ENCODE measurements at regions not wholly inside any gene's neighbourhood (a gene's known extent, or its start where the extent isn't known, plus 50 kb on each side); places are given as distances from the start of the nearest gene placed in this dataset.
A peak's percentile ranks its signal among the peaks of the same experiment; 100 is the strongest.

DNA sequence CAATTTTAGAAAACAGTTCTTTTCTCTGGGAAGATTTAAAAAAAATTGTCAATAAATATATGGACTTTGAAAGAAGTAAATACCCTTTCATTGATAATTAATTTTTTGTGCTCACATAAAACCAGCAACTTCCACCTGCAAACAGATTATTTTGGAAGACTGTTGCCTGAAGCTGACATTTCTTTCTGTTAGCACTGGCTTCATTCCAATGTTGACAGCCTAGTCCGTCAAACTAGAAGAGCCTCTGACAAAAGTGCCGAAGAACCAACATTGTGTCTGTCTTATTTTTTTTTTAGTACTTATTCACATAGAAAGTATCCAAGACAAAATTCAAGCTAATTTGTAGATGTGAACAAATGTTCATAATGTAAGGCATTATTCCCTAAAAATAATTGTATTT lies 108.6 kb upstream of the TMEM161B start:
- no peak overlapping the region for H3K4me3 ChIP-seq (ENCODE audit: low read depth in 1 of 3, low read length in 3 of 3)
- WGBS = 24% methylated on average over 2 of the region's 2 CpGs
- H3K27me3 ChIP-seq (ENCODE audit: control insufficient read depth in 4 of 4, insufficient read depth in 4 of 4, low read length in 3 of 4) = no peaks in the 10 kb centered on the region
- no peaks in the 10 kb centered on the region for H3K36me3 ChIP-seq (ENCODE audit: control insufficient read depth in 4 of 4, insufficient read depth in 3 of 4, low read depth in 1 of 4, low read length in 3 of 4)
- no peak for DNase-seq (ENCODE audit: low spot score)
- no peak overlapping the region for H3K9ac ChIP-seq (ENCODE audit: low read depth in 1 of 2, low read length in 2 of 2)
- peaks cover 0 to 11% (median 8%) of the 10 kb centered on the region in 4 donors for H3K4me1 ChIP-seq (ENCODE audit: control insufficient read depth in 4 of 4, insufficient read depth in 4 of 4, low read length in 3 of 4)
- H3K27ac ChIP-seq (ENCODE audit: low read depth in 1 of 2, low read length in 2 of 2) = no peak overlapping the region
- TF ChIP-seq FOXA2 (IDR thresholded peaks at IDR 0.05) (peak; percentile 35), RXRA (IDR thresholded peaks at IDR 0.05) (no peak), GABPA (IDR thresholded peaks at IDR 0.05 in 1 of 2, conservative IDR thresholded peaks at IDR 0.05 in 1 of 2) (no peak), YY1 (IDR thresholded peaks at IDR 0.05) (no peak), RAD21 (IDR thresholded peaks at IDR 0.05) (peak in 1 of 2 donors; percentile 16), SP1 (IDR thresholded peaks at IDR 0.05) (no peak), EGR1 (IDR thresholded peaks at IDR 0.05; ENCODE audit: low read depth in 2 of 2) (no peak), HNF4A (conservative IDR thresholded peaks at IDR 0.05) (peak in 1 of 2 donors; percentile 6), NR2F2 (IDR thresholded peaks at IDR 0.05) (no peak), FOXA1 (IDR thresholded peaks at IDR 0.05) (no peak), HNF4G (IDR thresholded peaks at IDR 0.05) (no peak)
- TF ChIP-seq, protein P1, sequence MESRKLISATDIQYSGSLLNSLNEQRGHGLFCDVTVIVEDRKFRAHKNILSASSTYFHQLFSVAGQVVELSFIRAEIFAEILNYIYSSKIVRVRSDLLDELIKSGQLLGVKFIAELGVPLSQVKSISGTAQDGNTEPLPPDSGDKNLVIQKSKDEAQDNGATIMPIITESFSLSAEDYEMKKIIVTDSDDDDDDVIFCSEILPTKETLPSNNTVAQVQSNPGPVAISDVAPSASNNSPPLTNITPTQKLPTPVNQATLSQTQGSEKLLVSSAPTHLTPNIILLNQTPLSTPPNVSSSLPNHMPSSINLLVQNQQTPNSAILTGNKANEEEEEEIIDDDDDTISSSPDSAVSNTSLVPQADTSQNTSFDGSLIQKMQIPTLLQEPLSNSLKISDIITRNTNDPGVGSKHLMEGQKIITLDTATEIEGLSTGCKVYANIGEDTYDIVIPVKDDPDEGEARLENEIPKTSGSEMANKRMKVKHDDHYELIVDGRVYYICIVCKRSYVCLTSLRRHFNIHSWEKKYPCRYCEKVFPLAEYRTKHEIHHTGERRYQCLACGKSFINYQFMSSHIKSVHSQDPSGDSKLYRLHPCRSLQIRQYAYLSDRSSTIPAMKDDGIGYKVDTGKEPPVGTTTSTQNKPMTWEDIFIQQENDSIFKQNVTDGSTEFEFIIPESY (IDR thresholded peaks at IDR 0.05) = no peak
- TF ChIP-seq, protein P2, sequence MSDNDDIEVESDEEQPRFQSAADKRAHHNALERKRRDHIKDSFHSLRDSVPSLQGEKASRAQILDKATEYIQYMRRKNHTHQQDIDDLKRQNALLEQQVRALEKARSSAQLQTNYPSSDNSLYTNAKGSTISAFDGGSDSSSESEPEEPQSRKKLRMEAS (IDR thresholded peaks at IDR 0.05) = no peak
- TF ChIP-seq, protein P3, sequence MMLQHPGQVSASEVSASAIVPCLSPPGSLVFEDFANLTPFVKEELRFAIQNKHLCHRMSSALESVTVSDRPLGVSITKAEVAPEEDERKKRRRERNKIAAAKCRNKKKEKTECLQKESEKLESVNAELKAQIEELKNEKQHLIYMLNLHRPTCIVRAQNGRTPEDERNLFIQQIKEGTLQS (IDR thresholded peaks at IDR 0.05) = no peak
- TF ChIP-seq, protein P4, sequence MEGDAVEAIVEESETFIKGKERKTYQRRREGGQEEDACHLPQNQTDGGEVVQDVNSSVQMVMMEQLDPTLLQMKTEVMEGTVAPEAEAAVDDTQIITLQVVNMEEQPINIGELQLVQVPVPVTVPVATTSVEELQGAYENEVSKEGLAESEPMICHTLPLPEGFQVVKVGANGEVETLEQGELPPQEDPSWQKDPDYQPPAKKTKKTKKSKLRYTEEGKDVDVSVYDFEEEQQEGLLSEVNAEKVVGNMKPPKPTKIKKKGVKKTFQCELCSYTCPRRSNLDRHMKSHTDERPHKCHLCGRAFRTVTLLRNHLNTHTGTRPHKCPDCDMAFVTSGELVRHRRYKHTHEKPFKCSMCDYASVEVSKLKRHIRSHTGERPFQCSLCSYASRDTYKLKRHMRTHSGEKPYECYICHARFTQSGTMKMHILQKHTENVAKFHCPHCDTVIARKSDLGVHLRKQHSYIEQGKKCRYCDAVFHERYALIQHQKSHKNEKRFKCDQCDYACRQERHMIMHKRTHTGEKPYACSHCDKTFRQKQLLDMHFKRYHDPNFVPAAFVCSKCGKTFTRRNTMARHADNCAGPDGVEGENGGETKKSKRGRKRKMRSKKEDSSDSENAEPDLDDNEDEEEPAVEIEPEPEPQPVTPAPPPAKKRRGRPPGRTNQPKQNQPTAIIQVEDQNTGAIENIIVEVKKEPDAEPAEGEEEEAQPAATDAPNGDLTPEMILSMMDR (IDR thresholded peaks at IDR 0.05; ENCODE audit: low read depth, low read length, missing input control) = no peak
- H3K9me3 ChIP-seq (ENCODE audit: control insufficient read depth in 4 of 4, low read length in 3 of 4) = no peaks in the 10 kb centered on the region

DNA sequence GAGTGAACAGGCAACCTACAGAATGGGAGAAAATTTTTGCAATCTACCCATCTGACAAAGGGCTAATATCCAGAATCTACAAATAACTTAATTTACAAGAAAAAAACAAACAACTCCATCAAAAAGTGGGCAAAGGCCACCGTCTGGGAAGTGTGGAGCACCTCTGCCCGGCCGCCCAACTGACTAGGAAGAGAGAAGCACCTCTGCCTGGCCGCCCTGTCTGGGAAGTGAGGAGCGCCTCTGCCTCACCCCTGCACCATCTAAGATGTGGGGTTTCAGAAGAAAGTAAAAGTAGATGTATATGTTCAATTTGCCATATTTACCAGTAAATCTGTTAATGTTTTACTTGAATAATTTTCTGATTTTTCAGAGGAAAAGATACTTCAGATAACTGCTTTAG lies 108.1 kb upstream of the TMEM161B start:
- WGBS = 74% methylated on average over 5 of the region's 5 CpGs
- H3K4me3 ChIP-seq (ENCODE audit: low read depth in 1 of 3, low read length in 3 of 3) = no peak overlapping the region
- no peak overlapping the region for H3K27ac ChIP-seq (ENCODE audit: low read depth in 1 of 2, low read length in 2 of 2)
- no peak for DNase-seq (ENCODE audit: low spot score)
- H3K36me3 ChIP-seq (ENCODE audit: control insufficient read depth in 4 of 4, insufficient read depth in 3 of 4, low read depth in 1 of 4, low read length in 3 of 4) = no peaks in the 10 kb centered on the region
- H3K27me3 ChIP-seq (ENCODE audit: control insufficient read depth in 4 of 4, insufficient read depth in 4 of 4, low read length in 3 of 4) = no peaks in the 10 kb centered on the region
- H3K9ac ChIP-seq (ENCODE audit: low read depth in 1 of 2, low read length in 2 of 2) = no peak overlapping the region
- no peaks in the 10 kb centered on the region for H3K9me3 ChIP-seq (ENCODE audit: control insufficient read depth in 4 of 4, low read length in 3 of 4)
- TF ChIP-seq EGR1 (IDR thresholded peaks at IDR 0.05; ENCODE audit: low read depth in 2 of 2) (no peak), YY1 (IDR thresholded peaks at IDR 0.05) (no peak), RXRA (IDR thresholded peaks at IDR 0.05) (no peak), HNF4G (IDR thresholded peaks at IDR 0.05) (no peak), JUND (IDR thresholded peaks at IDR 0.05) (no peak), FOXA2 (IDR thresholded peaks at IDR 0.05) (no peak), NR2F2 (IDR thresholded peaks at IDR 0.05) (no peak), GABPA (IDR thresholded peaks at IDR 0.05 in 1 of 2, conservative IDR thresholded peaks at IDR 0.05 in 1 of 2) (no peak), TAF1 (conservative IDR thresholded peaks at IDR 0.05) (no peak), HNF4A (conservative IDR thresholded peaks at IDR 0.05) (no peak)
- TF ChIP-seq, protein P2 (IDR thresholded peaks at IDR 0.05) = no peak
- TF ChIP-seq, protein P1 (IDR thresholded peaks at IDR 0.05) = no peak
- TF ChIP-seq, protein P5, sequence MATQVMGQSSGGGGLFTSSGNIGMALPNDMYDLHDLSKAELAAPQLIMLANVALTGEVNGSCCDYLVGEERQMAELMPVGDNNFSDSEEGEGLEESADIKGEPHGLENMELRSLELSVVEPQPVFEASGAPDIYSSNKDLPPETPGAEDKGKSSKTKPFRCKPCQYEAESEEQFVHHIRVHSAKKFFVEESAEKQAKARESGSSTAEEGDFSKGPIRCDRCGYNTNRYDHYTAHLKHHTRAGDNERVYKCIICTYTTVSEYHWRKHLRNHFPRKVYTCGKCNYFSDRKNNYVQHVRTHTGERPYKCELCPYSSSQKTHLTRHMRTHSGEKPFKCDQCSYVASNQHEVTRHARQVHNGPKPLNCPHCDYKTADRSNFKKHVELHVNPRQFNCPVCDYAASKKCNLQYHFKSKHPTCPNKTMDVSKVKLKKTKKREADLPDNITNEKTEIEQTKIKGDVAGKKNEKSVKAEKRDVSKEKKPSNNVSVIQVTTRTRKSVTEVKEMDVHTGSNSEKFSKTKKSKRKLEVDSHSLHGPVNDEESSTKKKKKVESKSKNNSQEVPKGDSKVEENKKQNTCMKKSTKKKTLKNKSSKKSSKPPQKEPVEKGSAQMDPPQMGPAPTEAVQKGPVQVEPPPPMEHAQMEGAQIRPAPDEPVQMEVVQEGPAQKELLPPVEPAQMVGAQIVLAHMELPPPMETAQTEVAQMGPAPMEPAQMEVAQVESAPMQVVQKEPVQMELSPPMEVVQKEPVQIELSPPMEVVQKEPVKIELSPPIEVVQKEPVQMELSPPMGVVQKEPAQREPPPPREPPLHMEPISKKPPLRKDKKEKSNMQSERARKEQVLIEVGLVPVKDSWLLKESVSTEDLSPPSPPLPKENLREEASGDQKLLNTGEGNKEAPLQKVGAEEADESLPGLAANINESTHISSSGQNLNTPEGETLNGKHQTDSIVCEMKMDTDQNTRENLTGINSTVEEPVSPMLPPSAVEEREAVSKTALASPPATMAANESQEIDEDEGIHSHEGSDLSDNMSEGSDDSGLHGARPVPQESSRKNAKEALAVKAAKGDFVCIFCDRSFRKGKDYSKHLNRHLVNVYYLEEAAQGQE (IDR thresholded peaks at IDR 0.05) = no peak
- H3K4me1 ChIP-seq (ENCODE audit: control insufficient read depth in 4 of 4, insufficient read depth in 4 of 4, low read length in 3 of 4) = peaks cover 0 to 11% (median 8%) of the 10 kb centered on the region in 4 donors
